K562 (cell line): ENCODE measurements at regions not wholly inside any gene's neighbourhood (a gene's known extent, or its start where the extent isn't known, plus 50 kb on each side); places are given as distances from the start of the nearest gene placed in this dataset.

ENCODE experiments used
- ATAC-seq: fragments of 200-7000 bp; cut with Tn5 transposase; 3 replicates; pipeline ENCODE4 v1.9.1; 2020; ENCODE audit warnings: moderate library complexity
- BruUV-seq: library from RNA; stranded (reverse); fragments of 400-500 nt; replicated peaks from 2 replicates; lab custom pipeline; 2021; lab: Mats Ljungman, UMichigan
- CTCF ChIA-PET: fragments of 300-600 bp; formaldehyde crosslinking; extraction: SDS; loops from one replicate; lab custom pipeline; 2021; ENCODE audit warnings: low intra/inter-chr PET ratio; lab: Yijun Ruan, JAX
- POLR2A ChIA-PET: fragments of 300-600, 350-650 bp; sonication (Branson Sonifier 250); formaldehyde crosslinking; extraction: SDS; loops from one replicate; lab custom pipeline; 2021; ENCODE audit warnings: antibody characterized with exemption, inconsistent platforms; lab: Yijun Ruan, JAX
- DNase-seq, 4 experiments: peaks; one replicate each; pipeline versions ENCODE4 v3.0.0 to v3.0.0-alpha.2; 2011 to 2018; ENCODE audit warnings: low spot score in 3 of 4, mixed read lengths in 3 of 4; ENCODE audit errors: extremely low read depth in 1 of 4
- FAIRE-seq: peaks from 2 replicates; lab custom pipeline; 2011; peaks lifted over from hg19 to GRCh38; lab: Jason Lieb, UNC
- H2AFZ ChIP-seq: 2 replicates; pipeline ENCODE4 v1.6.0; 2011; ENCODE audit warnings: low read depth, low read length, control low read depth, inconsistent platforms
- H3K27ac ChIP-seq: fragments of 200-600 bp; 3 replicates; pipeline ENCODE4 v1.8.0; 2011; ENCODE audit warnings: low read depth, mild to moderate bottlenecking, control low read depth, inconsistent platforms, low read length, moderate library complexity, mixed read lengths; ENCODE audit errors: extremely low read depth
- H3K27me3 ChIP-seq, 2 experiments: fragments of 300-600 bp in 1 of 2; 2 replicates in 1 of 2; 3 replicates in 1 of 2; pipeline versions ENCODE4 v1.6.0 to v1.8.0; 2011; ENCODE audit warnings: inconsistent platforms in 2 of 2, low read length in 2 of 2, mild to moderate bottlenecking in 1 of 2, mixed read lengths in 1 of 2, moderate library complexity in 1 of 2; ENCODE audit not compliant: control insufficient read depth in 2 of 2, insufficient read depth in 2 of 2
- H3K36me3 ChIP-seq: fragments of 300-600 bp; 3 replicates; pipeline ENCODE4 v1.8.0; 2011; ENCODE audit warnings: mild to moderate bottlenecking, low read length, inconsistent platforms; ENCODE audit not compliant: control insufficient read depth, insufficient read depth
- H3K4me1 ChIP-seq, 2 experiments: fragments of 200-600 bp in 1 of 2; replicated peaks in 1 of 2; 2 replicates in 1 of 2; 3 replicates in 1 of 2; pipeline versions ENCODE4 v1.5.1 to v1.8.0; 2011; ENCODE audit warnings: inconsistent platforms in 2 of 2, low read length in 2 of 2, mild to moderate bottlenecking in 1 of 2, mixed read lengths in 1 of 2, moderate library complexity in 1 of 2; ENCODE audit not compliant: control insufficient read depth in 2 of 2, insufficient read depth in 2 of 2
- H3K4me2 ChIP-seq: 2 replicates; pipeline ENCODE4 v1.6.1; 2011; ENCODE audit warnings: low read length, control low read depth, inconsistent platforms, mixed read lengths; ENCODE audit not compliant: insufficient read depth
- H3K4me3 ChIP-seq: fragments of 200-600 bp; sonication (generic), shearing (Covaris generic); 2 replicates; pipeline ENCODE4 v1.5.1; 2016; ENCODE audit warnings: control low read depth, inconsistent platforms
- H3K79me2 ChIP-seq: fragments of 200-600 bp; 3 replicates; pipeline ENCODE4 v1.8.0; 2011; ENCODE audit warnings: low read length, inconsistent platforms; ENCODE audit not compliant: control insufficient read depth, insufficient read depth
- H3K9ac ChIP-seq, 2 experiments: 2 replicates each; pipeline versions ENCODE4 v1.6.0 to v1.6.1; 2011; ENCODE audit warnings: low read depth in 2 of 2, low read length in 2 of 2, control low read depth in 1 of 2, inconsistent platforms in 1 of 2, mild to moderate bottlenecking in 1 of 2, mixed read lengths in 1 of 2; ENCODE audit not compliant: insufficient read depth in 1 of 2
- H3K9me1 ChIP-seq: one replicate; pipeline ENCODE4 v1.6.0; 2011; ENCODE audit warnings: inconsistent platforms, mild to moderate bottlenecking, low read length, moderate library complexity; ENCODE audit not compliant: control insufficient read depth, insufficient read depth
- H3K9me3 ChIP-seq: replicated peaks from 2 replicates; pipeline ENCODE4 v1.5.1; 2011; ENCODE audit warnings: low read depth, low read length, inconsistent platforms; ENCODE audit not compliant: control insufficient read depth, insufficient read depth
- H4K20me1 ChIP-seq: replicated peaks from 2 replicates; pipeline ENCODE4 v1.6.1; 2011; ENCODE audit warnings: low read length, inconsistent platforms, mixed read lengths; ENCODE audit not compliant: control insufficient read depth, insufficient read depth
- HEY1 ChIP-seq: fragments of 250-450 bp; sonication (Bioruptor Pico); IDR thresholded peaks from 2 replicates; pipeline ENCODE4 v1.5.0; 2020; ENCODE audit warnings: mild to moderate bottlenecking, moderate library complexity, borderline replicate concordance
- SIRT6 ChIP-seq: IDR thresholded peaks from one replicate; pipeline ENCODE4 v1.6.1; 2012; ENCODE audit warnings: low read depth, mild to moderate bottlenecking, control low read depth, inconsistent platforms, low read length, moderate library complexity
- TFAM ChIP-seq: fragments of 250-450 bp; sonication (Bioruptor Pico); conservative IDR thresholded peaks from 2 replicates; pipeline ENCODE4 v1.5.0; 2021; ENCODE audit warnings: mild to moderate bottlenecking, moderate library complexity
- THRB ChIP-seq: fragments of 450-650 bp; formaldehyde crosslinking; conservative IDR thresholded peaks from 2 replicates; pipeline ENCODE4 v1.4.0; 2022; ENCODE audit warnings: mild to moderate bottlenecking, missing genetic modification characterization
- ZKSCAN8 ChIP-seq: fragments of 200-800 bp; sonication (Bioruptor generic); IDR thresholded peaks from 2 replicates; pipeline ENCODE4 v1.6.1; 2016; ENCODE audit warnings: missing genetic modification characterization, missing compliant biosample characterization
- ZNF280A ChIP-seq: fragments of 450-650 bp; IDR thresholded peaks from 2 replicates; pipeline ENCODE4 v1.6.1; 2018; ENCODE audit warnings: mild to moderate bottlenecking, low read depth; ENCODE audit not compliant: partially characterized antibody
- WGBS: fragments of 100-300 bp; shearing (Covaris generic); methylation state at CpG from one replicate; pipeline ENCODE4 v1.1.6; 2016; ENCODE audit warnings: low coverage, mixed read lengths; ENCODE audit not compliant: insufficient coverage; ENCODE audit errors: missing lambda C conversion rate; 5-methylcytosine and 5-hydroxymethylcytosine counted together
- in situ Hi-C: fragments of 300-500 bp; cut with MboI; formaldehyde crosslinking; loops from 4 replicates; pipeline ENCODE4 v1.15.0; 2018; ENCODE audit warnings: inconsistent platforms, mixed read lengths
- intact Hi-C: fragments of 100-400 bp; cut with micrococcal nuclease; formaldehyde crosslinking; loops from 2 replicates; pipeline ENCODE4 v1.14.2; 2022
- TF ChIP-seq, protein P1 (sequence below): fragments of 450-650 bp; IDR thresholded peaks from 2 replicates; pipeline ENCODE4 v1.6.1; 2016; ENCODE audit warnings: missing biosample characterization, missing genetic modification characterization

- H3K9me1 ChIP-seq = no peaks in the 10 kb centered on the region
- ChIA-PET CTCF (no interaction called here), POLR2A (no interaction called here)
- intact Hi-C loops (no loop called here), in situ Hi-C loops (no loop called here)
- H2AFZ ChIP-seq = no peak overlapping the region
- no peak overlapping the region for H3K9ac ChIP-seq
- FAIRE-seq (no peak), ATAC-seq (no peak), DNase-seq (no peak)
- no peaks in the 10 kb centered on the region for H3K4me1 ChIP-seq
- no peaks in the 10 kb centered on the region for H3K9me3 ChIP-seq
- peaks cover 2 to 24% of the 10 kb centered on the region in 2 experiments; a peak in 2 of 5 replicates for H3K27me3 ChIP-seq
- H3K4me3 ChIP-seq = no peak overlapping the region
- H3K79me2 ChIP-seq = no peaks in the 10 kb centered on the region
- H3K36me3 ChIP-seq = no peaks in the 10 kb centered on the region
- under 1% methylated on average over 18 of the region's 25 CpGs for WGBS
- no peaks in the 10 kb centered on the region for H4K20me1 ChIP-seq
- no TSS peak for BruUV-seq
- no peak overlapping the region for H3K27ac ChIP-seq
- no peak overlapping the region for H3K4me2 ChIP-seq
- TF ChIP-seq ZKSCAN8 (CRISPR knock-in tag) (no peak), TFAM (no peak)
- TF ChIP-seq, protein P1, sequence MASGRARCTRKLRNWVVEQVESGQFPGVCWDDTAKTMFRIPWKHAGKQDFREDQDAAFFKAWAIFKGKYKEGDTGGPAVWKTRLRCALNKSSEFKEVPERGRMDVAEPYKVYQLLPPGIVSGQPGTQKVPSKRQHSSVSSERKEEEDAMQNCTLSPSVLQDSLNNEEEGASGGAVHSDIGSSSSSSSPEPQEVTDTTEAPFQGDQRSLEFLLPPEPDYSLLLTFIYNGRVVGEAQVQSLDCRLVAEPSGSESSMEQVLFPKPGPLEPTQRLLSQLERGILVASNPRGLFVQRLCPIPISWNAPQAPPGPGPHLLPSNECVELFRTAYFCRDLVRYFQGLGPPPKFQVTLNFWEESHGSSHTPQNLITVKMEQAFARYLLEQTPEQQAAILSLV (tag) = no peak
These were observed 153.8 kb upstream of the SOX1 start for GRCh38 chr13:111912991-111913760.

DNA sequence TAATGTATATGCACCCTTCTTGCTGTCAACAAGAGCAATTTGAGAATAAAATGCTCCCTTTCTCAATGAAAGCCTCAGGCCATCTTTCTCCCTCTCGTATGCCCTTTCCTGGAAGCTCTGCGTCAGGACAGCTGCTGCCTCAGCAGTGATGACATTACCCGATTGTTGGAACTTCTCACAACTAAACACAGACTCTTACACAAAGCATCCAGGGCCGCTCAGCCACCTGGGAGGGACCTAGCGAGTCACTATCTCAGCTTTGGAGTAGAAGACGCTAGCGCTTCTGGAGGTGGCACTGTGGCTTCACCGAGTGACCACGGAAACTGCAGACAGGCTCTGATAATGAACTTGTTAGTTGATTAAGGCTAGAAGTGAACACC lies 153.2 kb upstream of the SOX1 start:
- no peaks in the 10 kb centered on the region for H3K9me1 ChIP-seq
- FAIRE-seq (no peak), DNase-seq (no peak), ATAC-seq (no peak)
- intact Hi-C loops (no loop called here), in situ Hi-C loops (no loop called here)
- H3K9ac ChIP-seq = no peak overlapping the region
- H2AFZ ChIP-seq = no peak overlapping the region
- no peak overlapping the region for H3K4me2 ChIP-seq
- H3K79me2 ChIP-seq = no peaks in the 10 kb centered on the region
- ChIA-PET CTCF (no interaction called here), POLR2A (no interaction called here)
- BruUV-seq = no TSS peak
- no peaks in the 10 kb centered on the region for H4K20me1 ChIP-seq
- H3K27me3 ChIP-seq = peaks cover 2 to 24% of the 10 kb centered on the region in 2 experiments; a peak in 2 of 5 replicates
- H3K4me3 ChIP-seq = no peak overlapping the region
- H3K9me3 ChIP-seq = no peaks in the 10 kb centered on the region
- H3K27ac ChIP-seq = no peak overlapping the region
- no peaks in the 10 kb centered on the region for H3K4me1 ChIP-seq
- no peaks in the 10 kb centered on the region for H3K36me3 ChIP-seq
- WGBS = 0% methylated on average over 9 of the region's 9 CpGs
- no peak for TF ChIP-seq THRB (CRISPR knock-in tag)
- no peak for TF ChIP-seq HEY1 (CRISPR knock-in tag)
- no peak for TF ChIP-seq ZNF280A
- no peak for TF ChIP-seq SIRT6
